Fibroblast of mammary gland (primary cell): ENCODE measurements at regions not wholly inside any gene's neighbourhood (a gene's known extent, or its start where the extent isn't known, plus 50 kb on each side); places are given as distances from the start of the nearest gene placed in this dataset.

ENCODE experiments used
- DNase-seq: peaks from one replicate; pipeline ENCODE4 v3.0.0-alpha.2; 2010; ENCODE audit warnings: low read depth
- H3K4me3 ChIP-seq: 2 replicates; pipeline ENCODE4 v1.5.1; 2011; ENCODE audit warnings: low read depth, mild to moderate bottlenecking, low read length, moderate library complexity; ENCODE audit not compliant: control insufficient read depth
- CTCF ChIP-seq: conservative IDR thresholded peaks from 2 replicates; pipeline ENCODE4 v1.5.1; 2011; ENCODE audit warnings: low read depth, low read length, inconsistent platforms; ENCODE audit not compliant: control insufficient read depth, insufficient read depth

DNA sequence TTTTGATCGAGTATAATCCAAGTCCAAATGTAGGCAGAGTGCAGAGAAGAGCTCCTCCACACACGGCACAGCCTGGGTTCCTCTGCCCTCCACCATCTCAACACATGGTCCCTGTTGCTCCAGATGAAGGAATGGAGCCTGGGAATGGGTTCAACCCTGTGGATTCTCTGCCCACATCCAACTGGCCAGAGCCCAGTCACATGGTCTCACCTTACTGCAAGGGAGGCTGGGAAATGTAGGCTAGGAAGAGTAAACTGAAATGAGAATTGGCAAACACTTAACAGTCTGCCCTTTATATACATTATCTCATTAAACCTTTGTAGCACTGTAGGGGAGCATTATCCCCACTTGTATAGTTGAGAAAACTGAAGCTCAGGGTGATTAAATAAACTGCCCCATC, 60.1 kb upstream of the RAB4A start:
- H3K4me3 ChIP-seq: no peak overlapping the region
- TF ChIP-seq CTCF: no peak
- DNase-seq: no peak

DNA sequence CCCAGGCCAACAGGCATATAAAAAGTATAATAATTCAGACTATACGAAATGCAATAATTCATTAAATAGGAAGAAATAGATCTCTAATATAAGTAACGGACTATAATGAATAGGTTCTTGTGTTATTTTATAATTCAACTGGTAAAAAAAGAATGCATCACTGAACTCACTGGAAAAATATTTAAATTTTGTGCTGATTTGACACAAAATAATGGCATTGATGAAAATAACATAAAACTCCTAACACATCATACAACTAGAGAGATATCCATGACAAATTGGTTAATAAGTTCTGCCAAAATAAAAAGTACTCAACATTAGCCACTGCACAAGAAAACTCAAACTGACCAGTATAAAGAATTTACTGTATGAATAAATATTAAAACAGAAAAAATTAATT, 57.1 kb upstream of the RAB4A start:
- DNase-seq: no peak
- H3K4me3 ChIP-seq: no peak overlapping the region
- no peak for TF ChIP-seq CTCF

DNA sequence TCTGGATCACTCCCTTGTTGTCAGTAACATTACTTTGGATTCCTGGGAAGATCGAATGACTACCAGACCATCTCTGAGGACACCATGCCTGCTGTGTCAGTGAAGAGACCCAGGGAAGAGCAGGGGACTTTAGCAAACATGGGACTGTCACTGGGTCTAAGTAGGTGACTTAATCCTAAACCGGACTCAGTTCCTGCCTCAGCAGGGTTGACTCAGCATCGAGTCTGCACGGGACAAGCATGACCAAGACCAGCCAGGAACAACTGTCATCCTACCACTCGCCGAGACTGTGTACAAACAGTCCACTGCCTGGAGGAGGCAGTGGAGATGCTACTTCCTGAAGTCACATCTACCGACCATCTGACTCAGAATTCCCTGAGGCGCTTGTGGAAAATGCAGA, 53.2 kb upstream of the RAB4A start:
- no peak overlapping the region for H3K4me3 ChIP-seq
- TF ChIP-seq CTCF: peak; percentile 7
- no peak for DNase-seq

- DNase-seq: no peak
- no peak for TF ChIP-seq CTCF
- H3K4me3 ChIP-seq: no peak overlapping the region
Measured at GRCh38 chr1:229218612-229219025, 52.3 kb upstream of the RAB4A start.

DNA sequence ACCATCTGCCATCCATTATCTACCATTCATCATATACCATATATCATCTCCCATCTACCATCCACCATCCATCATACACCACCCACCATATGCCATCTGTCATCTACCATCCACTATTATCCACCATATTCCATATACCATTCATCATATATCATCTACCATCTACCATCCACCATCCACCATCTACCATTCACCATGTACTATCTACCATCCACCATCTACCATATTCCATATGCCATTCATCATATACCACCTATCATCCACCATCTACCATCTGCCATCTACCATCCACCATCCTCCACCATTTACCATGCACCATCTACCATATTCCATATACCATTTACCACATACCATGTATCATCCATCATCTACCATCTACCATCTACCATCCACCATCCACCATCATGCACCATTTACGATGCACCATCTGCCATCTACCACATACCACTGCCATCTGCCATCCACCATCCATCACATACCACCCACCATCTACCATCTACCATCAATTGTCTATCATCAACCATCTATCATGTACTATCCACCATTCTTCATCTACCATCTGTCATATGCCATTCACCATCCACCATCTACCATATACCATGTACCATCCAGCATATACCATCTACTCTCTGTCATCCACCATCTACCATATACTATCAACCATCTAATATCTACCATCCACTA, 50.6 kb upstream of the RAB4A start:
- no peak for DNase-seq
- no peak for TF ChIP-seq CTCF
- H3K4me3 ChIP-seq: no peak overlapping the region

- DNase-seq: peak; percentile 37
- no peak overlapping the region for H3K4me3 ChIP-seq
- no peak for TF ChIP-seq CTCF
Measured at GRCh38 chr1:229221106-229222019, 49.5 kb upstream of the RAB4A start.
